IMR-90 (cell line): ENCODE measurements at regions not wholly inside any gene's neighbourhood (a gene's known extent, or its start where the extent isn't known, plus 50 kb on each side); places are given as distances from the start of the nearest gene placed in this dataset.

Source experiments
- ATAC-seq: fragments of 200-7000 bp; cut with Tn5 transposase; 2 replicates; pipeline ENCODE4 v1.9.1; 2020; ENCODE audit warnings: low read depth, mild to moderate bottlenecking, moderate library complexity
- BruUV-seq: library from RNA; stranded (reverse); fragments of 400-500 nt; replicated peaks from 2 replicates; lab custom pipeline; 2021; lab: Mats Ljungman, UMichigan
- CTCF ChIA-PET: fragments of 300-600 bp; formaldehyde crosslinking; extraction: SDS; loops from one replicate; lab custom pipeline; 2021; ENCODE audit warnings: antibody characterized with exemption; lab: Yijun Ruan, JAX
- POLR2A ChIA-PET: fragments of 300-600 bp; sonication (Branson Sonifier 250); formaldehyde crosslinking; loops from one replicate; lab custom pipeline; 2022; ENCODE audit warnings: antibody characterized with exemption; ENCODE audit not compliant: unreplicated experiment; lab: Charles Lee
- DNase-seq: peaks from one replicate; pipeline ENCODE4 v3.0.0; 2013
- H2AFZ ChIP-seq: replicated peaks from 2 replicates; pipeline ENCODE3; 2013; ENCODE audit warnings: low read length, mild to moderate bottlenecking; ENCODE audit not compliant: poor library complexity
- H2AK5ac ChIP-seq: 2 replicates; pipeline ENCODE4 v1.6.1; 2013; ENCODE audit warnings: low read depth, low read length, inconsistent platforms
- H2AK9ac ChIP-seq: replicated peaks from 2 replicates; pipeline ENCODE3; 2013; ENCODE audit warnings: mild to moderate bottlenecking, low read depth, low read length, moderate library complexity; ENCODE audit not compliant: poor library complexity
- H2BK120ac ChIP-seq: 2 replicates; pipeline ENCODE4 v1.6.1; 2013; ENCODE audit warnings: low read depth, low read length, inconsistent platforms
- H2BK15ac ChIP-seq: 3 replicates; pipeline ENCODE4 v1.6.1; 2013; ENCODE audit warnings: low read depth, low read length, inconsistent platforms
- H2BK20ac ChIP-seq: 2 replicates; pipeline ENCODE4 v1.6.1; 2013; ENCODE audit warnings: low read depth, mild to moderate bottlenecking, inconsistent platforms, low read length, moderate library complexity
- H2BK5ac ChIP-seq: 2 replicates; pipeline ENCODE4 v1.6.1; 2013; ENCODE audit warnings: mild to moderate bottlenecking, low read depth, low read length, inconsistent platforms; ENCODE audit not compliant: poor library complexity, severe bottlenecking
- H3K14ac ChIP-seq: replicated peaks from 2 replicates; pipeline ENCODE4 v1.6.1; 2013; ENCODE audit warnings: low read depth, low read length, inconsistent platforms
- H3K18ac ChIP-seq: 2 replicates; pipeline ENCODE4 v1.6.1; 2013; ENCODE audit warnings: low read depth, low read length, control low read depth
- H3K23ac ChIP-seq: 2 replicates; pipeline ENCODE4 v1.6.1; 2013; ENCODE audit warnings: low read depth, low read length, inconsistent platforms
- H3K27ac ChIP-seq: 2 replicates; pipeline ENCODE4 v1.5.1; 2013; ENCODE audit warnings: mild to moderate bottlenecking, control low read depth, low read length; ENCODE audit not compliant: insufficient read depth
- H3K27me3 ChIP-seq: 2 replicates; pipeline ENCODE4 v1.6.1; 2013; ENCODE audit warnings: low read length; ENCODE audit not compliant: control insufficient read depth, insufficient read depth
- H3K36me3 ChIP-seq: 2 replicates; pipeline ENCODE4 v1.6.1; 2013; ENCODE audit warnings: low read length, mixed read lengths; ENCODE audit not compliant: control insufficient read depth, insufficient read depth
- H3K4ac ChIP-seq: 2 replicates; pipeline ENCODE4 v1.6.1; 2013; ENCODE audit warnings: low read depth, low read length, inconsistent platforms
- H3K4me1 ChIP-seq: 2 replicates; pipeline ENCODE4 v1.6.1; 2013; ENCODE audit warnings: low read length, mixed read lengths; ENCODE audit not compliant: control insufficient read depth, insufficient read depth
- H3K4me2 ChIP-seq: 2 replicates; pipeline ENCODE4 v1.6.1; 2013; ENCODE audit warnings: low read depth, mild to moderate bottlenecking, control low read depth, low read length, moderate library complexity
- H3K4me3 ChIP-seq: 2 replicates; pipeline ENCODE4 v1.5.1; 2013; ENCODE audit warnings: low read depth, mild to moderate bottlenecking, control low read depth, low read length, moderate library complexity; ENCODE audit not compliant: insufficient read depth
- H3K56ac ChIP-seq: 2 replicates; pipeline ENCODE4 v1.6.1; 2013; ENCODE audit warnings: low read length, inconsistent platforms; ENCODE audit not compliant: insufficient read depth; ENCODE audit errors: extremely low read depth
- H3K79me1 ChIP-seq, 2 experiments: 2 replicates each; pipeline ENCODE4 v1.6.1; 2013; ENCODE audit warnings: low read length in 2 of 2, inconsistent platforms in 1 of 2, low read depth in 1 of 2
- H3K9ac ChIP-seq: 2 replicates; pipeline ENCODE4 v1.6.1; 2013; ENCODE audit warnings: low read depth, low read length, control low read depth
- H3K9me1 ChIP-seq: 2 replicates; pipeline ENCODE4 v1.6.1; 2013; ENCODE audit warnings: low read length, inconsistent platforms; ENCODE audit not compliant: insufficient read depth
- H3K9me3 ChIP-seq: 2 replicates; pipeline ENCODE4 v1.6.1; 2013; ENCODE audit warnings: low read length; ENCODE audit not compliant: control insufficient read depth, insufficient read depth
- H4K20me1 ChIP-seq: 2 replicates; pipeline ENCODE4 v1.6.1; 2013; ENCODE audit warnings: low read length, inconsistent platforms; ENCODE audit not compliant: insufficient read depth
- H4K5ac ChIP-seq: 2 replicates; pipeline ENCODE4 v1.6.1; 2013; ENCODE audit warnings: mild to moderate bottlenecking, low read depth, low read length, control low read depth
- H4K8ac ChIP-seq, 2 experiments: 2 replicates each; pipeline ENCODE4 v1.6.1; 2013; ENCODE audit warnings: low read depth in 2 of 2, low read length in 2 of 2, control low read depth in 1 of 2, inconsistent platforms in 1 of 2
- H4K91ac ChIP-seq: 2 replicates; pipeline ENCODE4 v1.6.1; 2013; ENCODE audit warnings: low read depth, low read length, inconsistent platforms; ENCODE audit not compliant: insufficient read depth
- BHLHE40 ChIP-seq: fragments of 150-350 bp; IDR thresholded peaks from 2 replicates; pipeline ENCODE4 v1.6.1; 2016; ENCODE audit warnings: mild to moderate bottlenecking, low read depth, low read length
- ELK1 ChIP-seq: fragments of 150-350 bp; IDR thresholded peaks from 2 replicates; pipeline ENCODE4 v1.6.1; 2016; ENCODE audit warnings: low read depth, mild to moderate bottlenecking, low read length, moderate library complexity, borderline replicate concordance
- FOS ChIP-seq: fragments of 150-350 bp; IDR thresholded peaks from 2 replicates; pipeline ENCODE4 v1.6.1; 2016; ENCODE audit warnings: low read depth, low read length
- MAFK ChIP-seq: IDR thresholded peaks from 2 replicates; pipeline ENCODE4 v1.6.1; 2012; ENCODE audit warnings: low read depth, low read length, improper control_type of control experiment
- MAZ ChIP-seq: IDR thresholded peaks from 2 replicates; pipeline ENCODE4 v1.6.1; 2012; ENCODE audit warnings: low read depth, mild to moderate bottlenecking, low read length, improper control_type of control experiment, moderate library complexity, borderline replicate concordance
- MXI1 ChIP-seq: IDR thresholded peaks from 2 replicates; pipeline ENCODE4 v1.6.1; 2012; ENCODE audit warnings: low read depth, mild to moderate bottlenecking, low read length, moderate library complexity, borderline replicate concordance
- NFE2L2 ChIP-seq: fragments of 150-350 bp; IDR thresholded peaks from 2 replicates; pipeline ENCODE4 v1.6.1; 2016; ENCODE audit warnings: low read depth, mild to moderate bottlenecking, low read length
- POLR2A ChIP-seq: IDR thresholded peaks from 2 replicates; pipeline ENCODE4 v1.6.1; 2012; ENCODE audit warnings: mild to moderate bottlenecking, low read depth, low read length
- RAD21 ChIP-seq: IDR thresholded peaks from 2 replicates; pipeline ENCODE4 v1.6.1; 2012; ENCODE audit warnings: low read length, improper control_type of control experiment
- RCOR1 ChIP-seq: IDR thresholded peaks from 2 replicates; pipeline ENCODE4 v1.6.1; 2012; ENCODE audit warnings: mild to moderate bottlenecking, low read length, improper control_type of control experiment; ENCODE audit not compliant: insufficient replicate concordance
- RFX5 ChIP-seq: IDR thresholded peaks from 2 replicates; pipeline ENCODE4 v1.8.0; 2012; ENCODE audit warnings: low read depth, mild to moderate bottlenecking, low read length, moderate library complexity
- SMC3 ChIP-seq: fragments of 150-350 bp; IDR thresholded peaks from 2 replicates; pipeline ENCODE4 v1.6.1; 2016; ENCODE audit warnings: low read depth, mild to moderate bottlenecking, antibody characterized with exemption, low read length, moderate library complexity
- USF2 ChIP-seq: fragments of 150-350 bp; IDR thresholded peaks from 2 replicates; pipeline ENCODE4 v1.6.1; 2017; ENCODE audit warnings: mild to moderate bottlenecking, antibody characterized with exemption, low read length, low read depth
- WGBS, 2 experiments: methylation state at CpG; one replicate each; pipeline versions ENCODE4 v1.1.5 to v1.1.7; 2013; ENCODE audit warnings: missing lambda C conversion rate in 2 of 2; ENCODE audit not compliant: insufficient read length in 1 of 2; ENCODE audit errors: extremely low coverage in 2 of 2; 5-methylcytosine and 5-hydroxymethylcytosine counted together
- dilution Hi-C: fragments of 300-500 bp; cut with HindIII; formaldehyde crosslinking; loops from one replicate; pipeline ENCODE4 v1.14.3; 2018; ENCODE audit warnings: low sequenced_read_pairs; ENCODE audit not compliant: unreplicated experiment
- in situ Hi-C: fragments of 300-500 bp; cut with MboI; formaldehyde crosslinking; loops from 3 replicates; pipeline ENCODE4 v1.14.3; 2019; ENCODE audit warnings: low sequenced_read_pairs, inconsistent platforms, mixed read lengths
- intact Hi-C: fragments of 100-400 bp; cut with micrococcal nuclease; formaldehyde crosslinking; loops from 2 replicates; pipeline ENCODE4 v1.10.0; 2022

- Histone ChIP-seq H3K27me3 (no peaks in the 10 kb centered on the region; the same call in 1 of the 2 replicates), H3K4me2 (no peak overlapping the region), H2AK9ac (no peak overlapping the region), H4K5ac (no peak overlapping the region), H3K18ac (no peak overlapping the region), H3K23ac (no peak overlapping the region), H3K9me3 (no peaks in the 10 kb centered on the region; the same call in 1 of the 2 replicates), H2BK120ac (no peak overlapping the region), H2BK5ac (no peak overlapping the region), H3K9ac (no peak overlapping the region), H4K8ac (no peak overlapping the region), H3K4me3 (no peak overlapping the region), H2AK5ac (no peak overlapping the region), H3K27ac (no peak overlapping the region), H3K9me1 (no peaks in the 10 kb centered on the region; the same call in 1 of the 2 replicates), H3K4me1 (no peaks in the 10 kb centered on the region), H4K20me1 (no peaks in the 10 kb centered on the region), H3K36me3 (no peaks in the 10 kb centered on the region), H4K91ac (no peak overlapping the region), H2AFZ (no peak overlapping the region), H3K79me1 (no peaks in the 10 kb centered on the region), H3K4ac (no peak overlapping the region), H2BK20ac (no peak overlapping the region), H3K14ac (no peak overlapping the region), H2BK15ac (no peak overlapping the region), H3K56ac (no peak overlapping the region)
- dilution Hi-C loops: no loop called here
- ATAC-seq (no peak), DNase-seq (no peak)
- ChIA-PET CTCF (no interaction called here), POLR2A (no interaction called here)
- TF ChIP-seq RCOR1 (no peak), MAZ (no peak), POLR2A (no peak), RFX5 (no peak), BHLHE40 (no peak), NFE2L2 (no peak), FOS (no peak), MAFK (no peak), RAD21 (no peak), USF2 (no peak), ELK1 (no peak), SMC3 (no peak), MXI1 (no peak)
- no TSS peak for BruUV-seq
- WGBS, 2 experiments: no CpG with 5 or more reads among the region's 1 CpG
- intact Hi-C loops: no loop called here
- in situ Hi-C loops: no loop called here
Measured at GRCh38 chr11:27599217-27599616, 92.6 kb upstream of the LIN7C start.
